ENCODE measurements at regions not wholly inside any gene's neighbourhood (a gene's known extent, or its start where the extent isn't known, plus 50 kb on each side); places are given as distances from the start of the nearest gene placed in this dataset.
"Not testable (repeated sequence)": the region's sequence is repeated elsewhere in the genome, so short reads cannot be mapped to it uniquely, and the experiment has no call there.

GRCh38 chr9:135360617-135361016 lies 119.0 kb upstream of the PPP1R26 start:
- H3K4me3 ChIP-seq (ENCODE audit: control extremely low read depth in 1 of 5, extremely low read depth in 1 of 5, insufficient read depth in 1 of 5, low read depth in 2 of 5, low read length in 4 of 5), result no peak overlapping the region
- Mint-ChIP-seq H3K27ac (no peak overlapping the region), H3K27me3 (no peaks in the 10 kb centered on the region), H3K9me3 (ENCODE audit: insufficient read depth) (peaks cover 3% of the 10 kb centered on the region), H3K4me1 (no peaks in the 10 kb centered on the region), H3K4me3 (no peak overlapping the region)
- TF ChIP-seq CTCF (IDR thresholded peaks at IDR 0.05), result no peak
- TF ChIP-seq EZH2 (IDR thresholded peaks at IDR 0.05; ENCODE audit: borderline replicate concordance, insufficient read depth, low read depth, low read length, poor library complexity, severe bottlenecking), result no peak
- H4K20me1 ChIP-seq (ENCODE audit: control insufficient read depth, insufficient read depth, low read length, poor library complexity, severe bottlenecking), result no peaks in the 10 kb centered on the region
- no peaks in the 10 kb centered on the region for H3K4me1 ChIP-seq (ENCODE audit: control insufficient read depth in 2 of 2, insufficient read depth in 2 of 2, low read length in 2 of 2)
- ChIA-PET CTCF (no interaction called here), POLR2A (no interaction called here)
- peaks cover 0 to 12% (median 0%) of the 10 kb centered on the region in 3 donors for H3K9me3 ChIP-seq (ENCODE audit: control extremely low read depth in 1 of 3, control insufficient read depth in 2 of 3, insufficient read depth in 1 of 3, low read length in 2 of 3)
- ATAC-seq (ENCODE audit: low read depth), result no peak
- no peaks in the 10 kb centered on the region for H3K79me2 ChIP-seq (ENCODE audit: control insufficient read depth, insufficient read depth, low read length)
- H3K27me3 ChIP-seq (replicated peaks in 1 of 4; ENCODE audit: control extremely low read depth in 1 of 4, control insufficient read depth in 3 of 4, insufficient read depth in 4 of 4, low read length in 3 of 4), result peaks cover 0 to 3% (median 0%) of the 10 kb centered on the region in 4 experiments
- no peak overlapping the region for H2AFZ ChIP-seq (ENCODE audit: insufficient read depth, low read depth, low read length, poor library complexity, severe bottlenecking)
- H3K4me2 ChIP-seq (replicated peaks; ENCODE audit: low read depth, low read length, poor library complexity, severe bottlenecking), result no peak overlapping the region
- no peak overlapping the region for H3K9ac ChIP-seq (ENCODE audit: low read length)
- intact Hi-C loops (cut with micrococcal nuclease), result no loop called here
- H3K36me3 ChIP-seq (replicated peaks in 1 of 2; ENCODE audit: control extremely low read depth in 1 of 2, control insufficient read depth in 1 of 2, extremely low read depth in 1 of 2, insufficient read depth in 2 of 2, low read length in 1 of 2), result no peaks in the 10 kb centered on the region
- 80% methylated on average over 4 of the region's 7 CpGs for WGBS (ENCODE audit: insufficient coverage)
- DNase-seq, result no peak
- no peak overlapping the region for H3K27ac ChIP-seq (ENCODE audit: low read length in 2 of 2)

GRCh38 chr9:135361668-135362067 lies 117.9 kb upstream of the PPP1R26 start:
- H3K4me3 Mint-ChIP-seq; H3K79me2 ChIP-seq (ENCODE audit: control insufficient read depth, insufficient read depth, low read length); H3K27me3 Mint-ChIP-seq; DNase-seq; H4K20me1 ChIP-seq (ENCODE audit: control insufficient read depth, insufficient read depth, low read length, poor library complexity, severe bottlenecking); H3K4me1 Mint-ChIP-seq; H3K9ac ChIP-seq (ENCODE audit: low read length); H3K27ac ChIP-seq (ENCODE audit: low read length in 2 of 2); H3K36me3 ChIP-seq (replicated peaks in 1 of 2; ENCODE audit: control extremely low read depth in 1 of 2, control insufficient read depth in 1 of 2, extremely low read depth in 1 of 2, insufficient read depth in 2 of 2, low read length in 1 of 2); H3K4me2 ChIP-seq (replicated peaks; ENCODE audit: low read depth, low read length, poor library complexity, severe bottlenecking); CTCF ChIA-PET; H3K27me3 ChIP-seq (replicated peaks in 1 of 4; ENCODE audit: control extremely low read depth in 1 of 4, control insufficient read depth in 3 of 4, insufficient read depth in 4 of 4, low read length in 3 of 4); ATAC-seq (ENCODE audit: low read depth); H2AFZ ChIP-seq (ENCODE audit: insufficient read depth, low read depth, low read length, poor library complexity, severe bottlenecking); intact Hi-C loops (cut with micrococcal nuclease); H3K9me3 Mint-ChIP-seq (ENCODE audit: insufficient read depth); H3K27ac Mint-ChIP-seq; H3K4me1 ChIP-seq (ENCODE audit: control insufficient read depth in 2 of 2, insufficient read depth in 2 of 2, low read length in 2 of 2); H3K4me3 ChIP-seq (ENCODE audit: control extremely low read depth in 1 of 5, extremely low read depth in 1 of 5, insufficient read depth in 1 of 5, low read depth in 2 of 5, low read length in 4 of 5): not testable (repeated sequence)
- H3K9me3 ChIP-seq (ENCODE audit: control extremely low read depth in 1 of 3, control insufficient read depth in 2 of 3, insufficient read depth in 1 of 3, low read length in 2 of 3), result peaks cover 0 to 12% (median 0%) of the 10 kb centered on the region in 3 donors
- POLR2A ChIA-PET, result interaction anchor here (0.6 kb wide), 1 partner anchor 207 kb away, joined by 4 read pairs; no protein-coding TSS in a partner anchor
